Upper lobe of left lung (tissue), 6 donors: ENCODE measurements at regions not wholly inside any gene's neighbourhood (a gene's known extent, or its start where the extent isn't known, plus 50 kb on each side); places are given as distances from the start of the nearest gene placed in this dataset.

Experiments
- ATAC-seq, 2 donors: fragments of 200-7000 bp; cut with Tn5 transposase; one replicate each; pipeline ENCODE4 v1.9.1; 2022; ENCODE audit warnings: mild to moderate bottlenecking in 2 of 2, moderate library complexity in 2 of 2; ENCODE audit not compliant: low FRiP score in 2 of 2
- DNase-seq, 2 donors: peaks; one replicate each; pipeline ENCODE4 v3.0.0-alpha.2; 2019 to 2020
- H3K27ac ChIP-seq, 4 donors: fragments of 200-600 bp; sonication (generic); one replicate each; pipeline ENCODE4 v1.5.1; 2016 to 2019
- H3K27me3 ChIP-seq, 4 donors: fragments of 200-600 bp; sonication (generic); one replicate each; pipeline ENCODE4 v1.5.1; 2017 to 2019
- H3K36me3 ChIP-seq, 4 donors: fragments of 200-600 bp; sonication (generic); one replicate each; pipeline ENCODE4 v1.5.1; 2016 to 2019
- H3K4me1 ChIP-seq, 4 donors: fragments of 200-600 bp; sonication (generic); one replicate each; pipeline ENCODE4 v1.5.1; 2018 to 2019
- H3K4me3 ChIP-seq, 4 donors: fragments of 200-600 bp; sonication (generic); one replicate each; pipeline ENCODE4 v1.5.1; 2017 to 2019; ENCODE audit warnings: mild to moderate bottlenecking in 2 of 4, moderate library complexity in 1 of 4
- H3K9me3 ChIP-seq, 4 donors: fragments of 200-600 bp; sonication (generic); one replicate each; pipeline ENCODE4 v1.5.1; 2018 to 2019
- CTCF ChIP-seq, 6 experiments: fragments of 450-650 bp in 4 of 6; fragments of 200-600 bp in 2 of 6; sonication (generic) in 2 of 6; IDR thresholded peaks; one replicate each; pipeline ENCODE4 v1.5.1; 2016 to 2019; ENCODE audit warnings: antibody characterized with exemption in 6 of 6
- EP300 ChIP-seq, 4 donors: sonication (generic); formaldehyde crosslinking; IDR thresholded peaks; one replicate each; pipeline ENCODE4 v1.5.1; 2017; ENCODE audit warnings: antibody characterized with exemption in 4 of 4, control low read depth in 2 of 4
- POLR2A ChIP-seq, 4 donors: fragments of 450-650 bp; IDR thresholded peaks; one replicate each; pipeline ENCODE4 v1.5.1; 2016 to 2017; ENCODE audit warnings: antibody characterized with exemption in 4 of 4, mild to moderate bottlenecking in 2 of 4
- POLR2AphosphoS5 ChIP-seq, 2 donors: sonication (generic); formaldehyde crosslinking; IDR thresholded peaks; one replicate each; pipeline ENCODE4 v1.5.1; 2017; ENCODE audit warnings: antibody characterized with exemption in 2 of 2
- whole genome bisulfite sequencing, 2 donors: methylation state at CpG; one replicate each; pipeline ENCODE4 v1.1.5; 2017 to 2018; 5-methylcytosine and 5-hydroxymethylcytosine counted together
- donor health status: DM: no; HTN: no; CAD: no; lungs with moderate emphysema.
- donor health status: DM: no; HTN: yes; CAD: no; lungs with severe emphysema.

- no peak for DNase-seq
- TF ChIP-seq CTCF (IDR thresholded peaks at IDR 0.05) (no peak), EP300 (IDR thresholded peaks at IDR 0.05) (no peak), POLR2A (IDR thresholded peaks at IDR 0.05) (no peak)
- H3K36me3 ChIP-seq: no peaks in the 10 kb centered on the region
Observed at GRCh38 chr2:167706800-167707199, 540.6 kb downstream of the STK39 start.

GRCh38 chr2:167703441-167703840, 544.0 kb downstream of the STK39 start:
- Histone ChIP-seq H3K4me1 (no peaks in the 10 kb centered on the region), H3K27me3 (no peaks in the 10 kb centered on the region), H3K9me3 (no peaks in the 10 kb centered on the region), H3K36me3 (no peaks in the 10 kb centered on the region), H3K4me3 (no peak overlapping the region), H3K27ac (no peak overlapping the region)
- WGBS, 2 donors: 69 to 74% methylated on average over 3 of the region's 3 CpGs
- no peak for DNase-seq
- TF ChIP-seq CTCF (IDR thresholded peaks at IDR 0.05): no peak
- no peak for TF ChIP-seq POLR2A (IDR thresholded peaks at IDR 0.05)
- TF ChIP-seq POLR2AphosphoS5 (IDR thresholded peaks at IDR 0.05): no peak
- TF ChIP-seq EP300 (IDR thresholded peaks at IDR 0.05): no peak
- ATAC-seq: no peak

More at GRCh38 chr2:167706800-167707199, 540.6 kb downstream of the STK39 start:
- no peak for ATAC-seq
- no peak overlapping the region for H3K27ac ChIP-seq
- WGBS, 2 donors: 33 to 44% methylated on average over 2 of the region's 2 CpGs
- H3K27me3 ChIP-seq: no peaks in the 10 kb centered on the region
- no peak overlapping the region for H3K4me3 ChIP-seq
- no peaks in the 10 kb centered on the region for H3K9me3 ChIP-seq
- no peaks in the 10 kb centered on the region for H3K4me1 ChIP-seq

DNA sequence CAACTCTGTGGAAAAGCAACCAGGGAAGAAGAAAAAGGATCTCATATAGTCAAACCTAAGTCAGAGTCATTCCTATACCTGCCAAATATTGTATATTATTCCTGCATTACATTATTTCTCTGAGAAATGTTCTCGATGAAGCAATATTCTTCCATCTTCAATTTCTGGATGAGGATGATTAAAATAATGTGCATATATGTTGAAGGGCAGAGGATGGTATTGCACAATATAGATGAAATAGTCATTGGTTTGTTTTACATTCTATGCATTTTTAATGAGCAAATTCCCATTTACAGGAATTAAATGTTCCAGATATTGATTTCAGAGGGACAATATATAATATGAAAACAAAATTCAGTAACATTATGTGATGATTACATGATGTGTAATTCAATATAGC, 545.2 kb downstream of the STK39 start:
- no peak for ATAC-seq
- Histone ChIP-seq H3K4me1 (no peaks in the 10 kb centered on the region), H3K27me3 (no peaks in the 10 kb centered on the region), H3K4me3 (no peak overlapping the region), H3K9me3 (no peaks in the 10 kb centered on the region), H3K36me3 (no peaks in the 10 kb centered on the region), H3K27ac (no peak overlapping the region)
- DNase-seq: no peak
- WGBS, 2 donors: 97 to 100% methylated on average over 1 of the region's 1 CpG
- no peak for TF ChIP-seq EP300 (IDR thresholded peaks at IDR 0.05)
- TF ChIP-seq POLR2AphosphoS5 (IDR thresholded peaks at IDR 0.05): no peak
- TF ChIP-seq POLR2A (IDR thresholded peaks at IDR 0.05): no peak
- no peak for TF ChIP-seq CTCF (IDR thresholded peaks at IDR 0.05)

GRCh38 chr2:167701651-167702050, 545.7 kb downstream of the STK39 start:
- ATAC-seq (no peak), DNase-seq (no peak)
- 79 to 84% methylated on average over 4 of the region's 4 CpGs for WGBS, 2 donors
- H3K9me3 ChIP-seq: no peaks in the 10 kb centered on the region
- no peaks in the 10 kb centered on the region for H3K36me3 ChIP-seq
- no peak overlapping the region for H3K4me3 ChIP-seq
- H3K27ac ChIP-seq: no peak overlapping the region
- H3K4me1 ChIP-seq: no peaks in the 10 kb centered on the region
- no peak for TF ChIP-seq EP300 (IDR thresholded peaks at IDR 0.05)
- no peak for TF ChIP-seq POLR2AphosphoS5 (IDR thresholded peaks at IDR 0.05)
- TF ChIP-seq CTCF (IDR thresholded peaks at IDR 0.05): no peak
- TF ChIP-seq POLR2A (IDR thresholded peaks at IDR 0.05): no peak
- no peaks in the 10 kb centered on the region for H3K27me3 ChIP-seq

DNA sequence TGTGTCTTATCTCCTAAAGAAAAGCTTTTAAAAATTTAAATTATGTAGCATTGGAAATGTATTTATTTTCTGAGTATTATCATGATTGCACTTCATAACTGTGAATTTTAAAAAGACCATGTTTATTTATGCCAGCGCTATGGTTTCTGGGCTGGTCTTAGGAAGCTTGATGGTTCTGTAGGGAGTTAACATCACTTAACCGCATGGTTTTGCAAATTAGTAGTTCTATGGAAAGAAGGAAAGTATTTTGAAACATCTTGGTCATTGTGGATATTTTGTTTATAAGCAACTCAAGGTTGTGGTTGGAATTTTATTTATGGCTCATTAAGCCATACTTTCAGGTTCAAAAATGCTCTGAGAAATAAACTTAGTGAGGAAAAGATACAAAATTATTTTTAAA, 549.4 kb downstream of the STK39 start:
- TF ChIP-seq CTCF (IDR thresholded peaks at IDR 0.05) (no peak), EP300 (IDR thresholded peaks at IDR 0.05) (no peak), POLR2AphosphoS5 (IDR thresholded peaks at IDR 0.05) (no peak), POLR2A (IDR thresholded peaks at IDR 0.05) (no peak)
- 60 to 68% methylated on average over 2 of the region's 2 CpGs for WGBS, 2 donors
- Histone ChIP-seq H3K4me1 (no peaks in the 10 kb centered on the region), H3K4me3 (no peak overlapping the region), H3K36me3 (no peaks in the 10 kb centered on the region), H3K27ac (no peak overlapping the region), H3K27me3 (no peaks in the 10 kb centered on the region), H3K9me3 (no peaks in the 10 kb centered on the region)
- ATAC-seq (no peak), DNase-seq (no peak)
